IPS-NIHi7 (cell line): ENCODE measurements at regions not wholly inside any gene's neighbourhood (a gene's known extent, or its start where the extent isn't known, plus 50 kb on each side); places are given as distances from the start of the nearest gene placed in this dataset.

Experiments
- DNase-seq: peaks from one replicate; pipeline ENCODE4 v3.0.0; 2012; ENCODE audit warnings: mixed read lengths; ENCODE audit errors: extremely low spot score

- no peak for DNase-seq
These were observed 52.8 kb upstream of the ANO1 start for GRCh38 chr11:70025308-70025707.

- DNase-seq = no peak
These were observed 52.1 kb upstream of the ANO1 start for GRCh38 chr11:70026012-70026411.

GRCh38 chr11:70026726-70027125, 51.4 kb upstream of the ANO1 start:
- DNase-seq = no peak

- no peak for DNase-seq
These were observed 50.7 kb upstream of the ANO1 start for GRCh38 chr11:70027451-70027850.

GRCh38 chr11:70028147-70028855, 49.8 kb upstream of the ANO1 start:
- no peak for DNase-seq
